HUES64 (cell line): ENCODE measurements at regions not wholly inside any gene's neighbourhood (a gene's known extent, or its start where the extent isn't known, plus 50 kb on each side); places are given as distances from the start of the nearest gene placed in this dataset.
A peak's percentile ranks its signal among the peaks of the same experiment; 100 is the strongest.
"Not testable (repeated sequence)": the region's sequence is repeated elsewhere in the genome, so short reads cannot be mapped to it uniquely, and the experiment has no call there.

Experiments used
- H3K27ac ChIP-seq: 2 replicates; pipeline ENCODE4 v1.7.0; 2013; ENCODE audit warnings: low read depth, low read length, inconsistent platforms
- H3K27me3 ChIP-seq: 2 replicates; pipeline ENCODE4 v1.6.1; 2013; ENCODE audit warnings: mild to moderate bottlenecking, low read length; ENCODE audit not compliant: insufficient read depth
- H3K36me3 ChIP-seq: 2 replicates; pipeline ENCODE4 v1.6.1; 2013; ENCODE audit warnings: mild to moderate bottlenecking, low read length; ENCODE audit not compliant: insufficient read depth
- H3K4me1 ChIP-seq: 2 replicates; pipeline ENCODE4 v1.6.1; 2013; ENCODE audit warnings: mild to moderate bottlenecking, low read length, moderate library complexity; ENCODE audit not compliant: insufficient read depth
- H3K4me3 ChIP-seq: 2 replicates; pipeline ENCODE4 v1.5.1; 2013; ENCODE audit warnings: mild to moderate bottlenecking, low read length, moderate library complexity
- H3K9ac ChIP-seq: 2 replicates; pipeline ENCODE4 v1.6.1; 2013; ENCODE audit warnings: mild to moderate bottlenecking, low read depth, low read length
- H3K9me3 ChIP-seq: 2 replicates; pipeline ENCODE4 v1.6.1; 2013; ENCODE audit warnings: low read depth, low read length; ENCODE audit not compliant: insufficient read depth
- WGBS: fragments of 150-250, 120-280 bp; methylation state at CpG from one replicate; pipeline ENCODE4 v1.1.7; 2013; ENCODE audit warnings: missing lambda C conversion rate; 5-methylcytosine and 5-hydroxymethylcytosine counted together

DNA sequence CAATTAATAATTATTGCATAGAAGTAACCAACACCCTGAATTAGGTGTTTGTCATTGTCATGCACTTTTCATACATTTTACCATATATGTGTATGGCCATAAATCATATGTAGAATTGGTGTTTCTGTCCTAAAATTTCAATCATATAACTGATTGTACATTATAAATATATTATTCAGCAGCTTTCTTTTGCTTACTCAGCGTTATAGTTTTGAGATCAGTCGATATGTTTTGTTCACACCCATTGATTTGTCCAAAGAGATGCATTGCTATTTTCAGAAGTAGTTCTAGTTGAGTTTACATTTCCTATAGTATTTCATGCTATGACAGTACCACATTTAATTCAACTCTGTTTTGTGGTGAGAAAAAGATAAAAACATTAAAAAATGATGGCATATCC is 50.5 kb upstream of the PARP4 start:
- WGBS = 100% methylated on average over 2 of the region's 2 CpGs
- no peak overlapping the region for H3K4me3 ChIP-seq
- H3K9me3 ChIP-seq = 0 out of 2 replicates have a peak, but pooled peaks cover 5% of the 10 kb centered on the region
- no peaks in the 10 kb centered on the region for H3K36me3 ChIP-seq
- no peak overlapping the region for H3K27ac ChIP-seq
- H3K4me1 ChIP-seq = no peaks in the 10 kb centered on the region
- H3K27me3 ChIP-seq = no peaks in the 10 kb centered on the region
- no peak overlapping the region for H3K9ac ChIP-seq

DNA sequence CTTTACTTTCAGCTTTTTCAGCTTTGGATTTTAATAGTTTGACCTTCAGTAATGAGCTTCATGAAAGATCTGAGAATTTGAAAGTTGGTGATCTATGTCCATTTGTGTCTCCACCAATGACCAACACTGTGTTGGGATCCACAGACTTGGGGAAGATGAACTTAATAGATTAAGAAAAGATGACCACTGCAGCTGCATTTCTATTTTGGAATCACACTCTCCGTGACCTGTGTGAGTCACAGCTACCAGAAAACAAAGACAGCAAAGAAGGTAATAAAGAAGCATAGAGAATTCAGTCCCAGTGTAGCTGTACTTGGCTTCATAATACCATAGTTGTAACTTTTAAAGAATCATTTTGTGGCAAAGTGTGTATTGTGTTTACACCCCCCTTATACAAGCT is 51.4 kb upstream of the PARP4 start:
- H3K27me3 ChIP-seq, H3K27ac ChIP-seq, H3K36me3 ChIP-seq, H3K4me1 ChIP-seq, H3K9me3 ChIP-seq, H3K4me3 ChIP-seq, H3K9ac ChIP-seq: not testable (repeated sequence)
- 86% methylated on average over 1 of the region's 1 CpG for WGBS

DNA sequence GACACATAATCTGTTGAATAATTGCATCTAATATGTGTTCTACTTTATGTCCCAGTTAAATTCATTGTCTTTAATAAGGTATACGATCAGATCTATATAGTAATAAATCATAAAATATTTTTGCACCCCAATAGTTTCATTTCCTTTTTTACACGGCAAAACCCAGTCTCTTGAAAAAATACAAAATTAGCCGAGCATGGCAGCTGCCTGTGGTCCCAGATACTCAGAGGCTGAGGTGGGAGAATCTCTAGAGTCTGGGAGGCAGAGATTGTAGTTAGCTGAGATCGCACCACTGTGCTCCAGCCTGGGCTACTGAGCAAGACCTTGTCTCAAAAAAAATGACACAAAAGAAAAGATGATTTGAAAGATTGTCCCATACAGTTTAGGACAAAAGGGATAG is 52.3 kb upstream of the PARP4 start:
- H3K27me3 ChIP-seq = no peaks in the 10 kb centered on the region
- no peak overlapping the region for H3K9ac ChIP-seq
- H3K36me3 ChIP-seq = no peaks in the 10 kb centered on the region
- H3K27ac ChIP-seq = no peak overlapping the region
- no peaks in the 10 kb centered on the region for H3K4me1 ChIP-seq
- 0 out of 2 replicates have a peak, but pooled peaks cover 5% of the 10 kb centered on the region for H3K9me3 ChIP-seq
- no peak overlapping the region for H3K4me3 ChIP-seq
- 97% methylated on average over 3 of the region's 4 CpGs for WGBS

DNA sequence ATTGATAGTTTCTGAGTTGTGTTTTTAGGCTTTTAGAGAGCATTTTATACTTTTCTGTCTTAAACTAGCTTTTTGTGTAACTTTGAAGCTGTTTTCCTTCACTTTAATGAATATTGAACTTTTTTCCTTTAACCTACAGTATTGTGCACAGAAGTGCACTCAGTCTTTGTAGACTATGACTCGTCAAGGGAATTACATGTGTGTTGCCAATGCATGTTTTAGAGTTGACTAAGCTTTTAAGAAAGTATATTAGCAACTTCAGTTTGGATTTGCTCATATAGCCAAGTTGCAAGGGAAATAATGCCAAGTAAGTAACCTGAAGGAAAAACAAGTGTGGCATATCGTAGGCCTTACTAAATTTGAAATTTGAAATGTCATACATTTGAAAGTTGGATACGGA is 55.0 kb upstream of the PARP4 start:
- not testable (repeated sequence) for H3K9me3 ChIP-seq, H3K4me1 ChIP-seq, H3K36me3 ChIP-seq, H3K27me3 ChIP-seq, H3K9ac ChIP-seq, H3K4me3 ChIP-seq, H3K27ac ChIP-seq
- 70% methylated on average over 2 of the region's 3 CpGs for WGBS

DNA sequence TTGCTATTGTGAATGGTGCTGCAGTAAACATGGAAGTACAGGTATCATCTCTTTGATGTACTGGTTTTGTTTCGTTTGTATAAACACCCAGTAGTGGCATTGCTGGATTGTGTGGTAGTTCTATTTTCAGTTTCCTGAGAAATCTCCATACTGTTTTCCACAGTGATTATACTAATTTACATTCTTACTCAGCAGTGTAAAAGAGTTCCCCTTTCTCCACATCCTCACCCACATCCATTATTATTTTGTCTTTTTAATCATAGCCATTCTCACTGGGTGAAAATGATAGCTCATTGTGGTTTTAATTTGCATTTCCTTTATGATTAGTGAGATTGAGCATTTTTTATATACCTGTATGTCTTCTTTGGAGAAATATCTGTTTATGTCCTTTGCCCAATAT is 62.3 kb upstream of the PARP4 start:
- H3K27ac ChIP-seq = no peak overlapping the region
- H3K4me3 ChIP-seq = no peak overlapping the region
- H3K27me3 ChIP-seq = no peaks in the 10 kb centered on the region
- no peak overlapping the region for H3K9ac ChIP-seq
- H3K4me1 ChIP-seq = no peaks in the 10 kb centered on the region
- no peaks in the 10 kb centered on the region for H3K9me3 ChIP-seq
- WGBS = 92% methylated on average over 1 of the region's 1 CpG
- no peaks in the 10 kb centered on the region for H3K36me3 ChIP-seq

DNA sequence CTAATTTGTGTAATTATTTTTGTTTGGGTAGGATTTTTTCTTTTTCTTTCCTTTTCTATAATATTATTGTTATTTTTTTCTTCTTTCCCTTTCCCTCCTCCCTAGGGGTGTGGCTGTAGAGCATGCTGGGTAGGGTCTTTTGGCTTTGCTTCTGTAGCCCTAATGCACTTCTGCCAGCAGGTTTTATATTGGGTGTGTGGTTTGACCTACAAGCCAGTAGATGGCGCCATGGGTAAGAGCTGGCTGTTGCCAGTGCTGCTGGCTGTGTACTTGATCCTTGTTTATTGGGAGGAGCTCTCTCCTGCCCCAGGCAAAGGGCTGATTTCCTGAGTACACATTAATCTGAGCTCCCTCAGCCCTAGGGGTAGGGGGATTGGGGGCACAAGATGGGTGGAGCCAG is 67.7 kb upstream of the PARP4 start:
- H3K4me1 ChIP-seq, H3K27ac ChIP-seq, H3K36me3 ChIP-seq, H3K27me3 ChIP-seq, H3K9ac ChIP-seq, H3K9me3 ChIP-seq, H3K4me3 ChIP-seq: not testable (repeated sequence)
- 0% methylated on average over 1 of the region's 1 CpG for WGBS

DNA sequence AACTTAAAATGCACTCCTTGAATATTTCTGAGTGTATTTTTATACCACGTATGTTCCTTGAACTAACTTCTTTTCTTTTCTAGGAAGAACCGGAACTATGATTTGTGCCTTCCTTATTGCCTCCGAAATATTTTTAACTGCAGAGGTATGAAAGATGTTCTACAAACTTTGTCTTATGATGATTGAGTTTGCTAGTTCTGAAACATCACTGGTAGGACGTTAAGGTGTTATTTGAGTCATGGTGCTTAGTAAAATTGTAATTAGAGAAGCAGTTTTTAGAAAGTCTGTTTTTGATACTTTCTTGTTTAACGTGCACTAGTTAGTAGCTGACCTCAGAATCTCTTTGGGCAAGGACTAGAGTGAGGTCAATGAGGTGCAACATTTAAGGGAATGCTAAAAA is 69.0 kb upstream of the PARP4 start:
- H3K27ac ChIP-seq, H3K9me3 ChIP-seq, H3K36me3 ChIP-seq, H3K9ac ChIP-seq, H3K27me3 ChIP-seq, H3K4me3 ChIP-seq, H3K4me1 ChIP-seq: not testable (repeated sequence)
- 92% methylated on average over 5 of the region's 5 CpGs for WGBS

DNA sequence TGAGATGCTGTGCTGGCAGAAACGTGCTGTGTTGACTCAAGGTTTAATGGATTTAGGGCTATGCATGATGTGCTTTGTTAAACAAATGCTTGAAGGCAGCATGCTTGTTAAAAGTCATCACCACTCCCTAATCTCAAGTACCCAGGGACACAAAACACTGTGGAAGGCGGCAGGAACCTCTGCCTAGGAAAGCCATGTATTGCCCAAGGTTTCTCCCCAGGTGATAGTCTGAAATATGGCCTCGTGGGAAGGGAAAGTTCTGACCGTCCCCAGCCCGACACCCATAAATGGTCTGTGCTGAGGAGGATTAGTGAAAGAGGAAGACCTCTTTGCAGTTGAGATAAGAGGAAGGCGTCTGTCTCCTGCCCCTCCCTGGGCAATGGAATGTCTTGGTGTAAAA is 79.1 kb upstream of the PARP4 start:
- not testable (repeated sequence) for H3K4me3 ChIP-seq, H3K27me3 ChIP-seq, H3K27ac ChIP-seq, H3K9ac ChIP-seq, H3K36me3 ChIP-seq, H3K9me3 ChIP-seq, H3K4me1 ChIP-seq
- 36% methylated on average over 6 of the region's 6 CpGs for WGBS

DNA sequence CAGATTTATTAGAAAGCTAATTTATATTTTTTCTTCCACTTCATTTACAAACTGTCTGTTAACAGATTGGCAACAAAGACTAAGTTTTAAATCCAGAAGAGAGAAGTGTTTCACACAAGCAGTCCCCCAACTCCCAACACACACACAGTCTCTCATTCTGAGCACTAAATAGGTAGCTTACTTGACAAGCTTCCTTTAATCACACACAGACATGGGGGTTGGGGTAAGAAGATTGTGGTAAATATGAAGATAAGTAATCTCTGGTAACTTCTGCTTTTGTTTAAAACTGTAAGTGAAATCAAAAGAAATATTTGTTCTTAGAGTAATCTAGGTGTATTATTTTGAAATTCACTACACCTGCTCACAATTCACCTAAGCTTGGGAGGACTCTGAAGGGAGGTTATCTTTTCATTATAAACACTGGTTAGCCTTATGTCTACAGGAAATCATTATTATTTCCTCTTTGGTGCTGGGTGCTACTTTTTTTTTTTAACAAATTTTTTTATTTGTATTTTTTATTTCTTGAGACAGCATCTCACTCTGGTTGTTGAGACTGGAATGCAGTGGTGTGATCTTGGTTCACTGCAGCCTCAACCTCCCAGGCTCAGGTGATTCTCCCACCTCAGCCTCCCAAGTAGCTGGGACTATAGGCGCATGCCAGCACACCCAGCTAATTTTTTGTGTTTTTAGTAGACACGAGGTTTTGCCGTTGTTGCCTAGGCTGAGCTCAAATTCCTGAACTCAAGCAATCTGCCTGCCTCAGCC is 82.1 kb upstream of the ATP12A start:
- H3K36me3 ChIP-seq, H3K4me3 ChIP-seq, H3K9me3 ChIP-seq, H3K4me1 ChIP-seq, H3K27me3 ChIP-seq, H3K27ac ChIP-seq, H3K9ac ChIP-seq: not testable (repeated sequence)
- 94% methylated on average over 3 of the region's 3 CpGs for WGBS

DNA sequence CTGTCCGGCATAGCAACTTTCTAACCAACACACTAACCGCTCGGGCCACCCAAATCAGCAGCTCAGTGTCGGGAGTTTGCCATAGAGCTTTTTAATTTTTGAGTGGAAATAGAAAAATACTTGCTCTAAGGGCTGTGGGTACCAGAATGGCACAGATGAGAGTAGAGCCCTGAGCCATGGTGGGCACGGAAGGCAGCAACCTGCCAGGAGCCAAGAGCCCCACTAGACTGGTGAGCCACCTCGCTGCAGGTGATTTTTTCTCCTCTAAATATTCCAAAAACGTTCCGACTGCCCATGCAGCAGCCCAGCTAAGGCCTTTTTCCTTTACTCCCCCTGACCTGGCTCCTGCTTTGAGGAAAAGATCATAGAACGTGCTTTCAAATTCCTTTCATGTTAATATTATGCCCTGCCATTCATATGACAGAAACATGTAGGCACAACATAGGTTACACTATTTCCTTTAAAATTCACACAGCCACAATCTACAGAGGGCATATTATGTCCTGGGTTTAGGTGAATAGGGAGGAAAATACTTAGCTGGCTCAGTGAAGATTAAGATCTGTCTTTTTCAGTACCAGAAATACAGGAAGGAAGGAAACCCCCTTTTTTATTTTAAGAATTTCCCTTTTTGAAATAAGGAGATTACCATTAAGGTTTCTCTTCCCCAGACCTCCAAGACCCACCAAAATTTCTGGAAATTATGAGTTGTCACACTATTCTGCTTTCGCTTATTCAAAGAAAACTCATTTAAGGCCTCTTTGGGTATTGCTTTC is 81.0 kb upstream of the ATP12A start:
- not testable (repeated sequence) for H3K36me3 ChIP-seq, H3K27me3 ChIP-seq, H3K9ac ChIP-seq, H3K27ac ChIP-seq, H3K9me3 ChIP-seq, H3K4me1 ChIP-seq, H3K4me3 ChIP-seq
- WGBS = 87% methylated on average over 6 of the region's 10 CpGs

DNA sequence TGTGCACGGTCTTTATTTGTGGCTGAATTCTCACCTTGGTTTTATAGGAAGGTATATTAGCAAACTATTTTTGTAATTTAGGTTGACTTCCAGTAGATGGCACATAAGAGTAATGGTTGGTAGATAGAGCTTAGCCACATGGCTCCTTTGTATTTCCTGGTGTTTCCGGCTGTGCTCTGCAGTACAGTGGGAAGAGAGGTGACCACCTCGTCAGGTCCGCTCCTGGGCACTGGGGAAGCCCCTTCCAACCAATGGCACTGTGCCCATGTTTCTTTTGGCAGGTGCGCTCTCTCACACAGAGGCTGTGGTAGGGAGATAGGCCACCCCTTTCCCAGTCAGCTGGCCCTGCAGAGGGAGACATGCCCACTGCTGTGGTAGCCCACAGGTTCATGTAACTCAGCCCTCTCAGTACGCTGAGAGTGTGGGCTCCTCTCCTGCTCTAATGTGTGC is 74.3 kb upstream of the ATP12A start:
- peak overlapping the region; percentile 21 for H3K9ac ChIP-seq
- no peaks in the 10 kb centered on the region for H3K36me3 ChIP-seq
- no peaks in the 10 kb centered on the region; the same call in 1 of the 2 replicates for H3K27me3 ChIP-seq
- no peaks in the 10 kb centered on the region for H3K9me3 ChIP-seq
- H3K4me1 ChIP-seq = peaks cover 5% of the 10 kb centered on the region
- no peak overlapping the region for H3K4me3 ChIP-seq
- no peak overlapping the region for H3K27ac ChIP-seq
- 79% methylated on average over 6 of the region's 6 CpGs for WGBS
